Neuronal stem cell (in vitro differentiated cells): ENCODE measurements at regions not wholly inside any gene's neighbourhood (a gene's known extent, or its start where the extent isn't known, plus 50 kb on each side); places are given as distances from the start of the nearest gene placed in this dataset.

ENCODE experiments used
- DNase-seq: peaks from one replicate; pipeline ENCODE4 v3.0.0-alpha.2; 2013; ENCODE audit warnings: low spot score
- H2AFZ ChIP-seq: one replicate; pipeline ENCODE4 v1.6.1; 2013; ENCODE audit warnings: mild to moderate bottlenecking, low read length, inconsistent platforms
- H2AK5ac ChIP-seq: 2 replicates; pipeline ENCODE4 v1.6.1; 2013; ENCODE audit warnings: low read depth, mild to moderate bottlenecking, inconsistent platforms, low read length, moderate library complexity, mixed read lengths
- H2BK120ac ChIP-seq: 2 replicates; pipeline ENCODE4 v1.6.1; 2013; ENCODE audit warnings: low read depth, mild to moderate bottlenecking, inconsistent platforms, low read length, moderate library complexity, mixed read lengths
- H2BK12ac ChIP-seq: one replicate; pipeline ENCODE4 v1.6.1; 2013; ENCODE audit warnings: low read length, inconsistent platforms
- H2BK15ac ChIP-seq: 2 replicates; pipeline ENCODE4 v1.6.1; 2013; ENCODE audit warnings: mild to moderate bottlenecking, low read length, inconsistent platforms, mixed read lengths
- H2BK5ac ChIP-seq: one replicate; pipeline ENCODE4 v1.6.1; 2013; ENCODE audit warnings: inconsistent platforms, mild to moderate bottlenecking, low read length, moderate library complexity
- H3K14ac ChIP-seq: one replicate; pipeline ENCODE4 v1.6.1; 2013; ENCODE audit warnings: low read length, inconsistent platforms
- H3K18ac ChIP-seq: 2 replicates; pipeline ENCODE4 v1.6.1; 2013; ENCODE audit warnings: low read length, inconsistent platforms
- H3K23ac ChIP-seq: 2 replicates; pipeline ENCODE4 v1.6.1; 2013; ENCODE audit warnings: low read depth, mild to moderate bottlenecking, mixed read lengths, low read length, inconsistent platforms; ENCODE audit not compliant: poor library complexity
- H3K27ac ChIP-seq: replicated peaks from 3 replicates; pipeline ENCODE4 v1.5.1; 2013; ENCODE audit warnings: low read length, inconsistent platforms
- H3K27me3 ChIP-seq, 3 experiments: 2 replicates each; pipeline ENCODE4 v1.6.1; 2013; ENCODE audit warnings: low read length in 3 of 3, mild to moderate bottlenecking in 2 of 3, inconsistent platforms in 1 of 3, low read depth in 1 of 3, mixed read lengths in 1 of 3, moderate library complexity in 1 of 3; ENCODE audit not compliant: control insufficient read depth in 3 of 3, insufficient read depth in 3 of 3
- H3K36me3 ChIP-seq, 2 donors: replicated peaks in 1 of 2; 2 replicates each; pipeline ENCODE4 v1.6.1; 2013; ENCODE audit warnings: low read length in 2 of 2; ENCODE audit not compliant: control insufficient read depth in 2 of 2, insufficient read depth in 2 of 2
- H3K4ac ChIP-seq: 2 replicates; pipeline ENCODE4 v1.6.1; 2013; ENCODE audit warnings: inconsistent platforms, mild to moderate bottlenecking, low read length, moderate library complexity
- H3K4me1 ChIP-seq, 2 donors: 1 replicate in 1 of 2; 2 replicates in 1 of 2; pipeline ENCODE4 v1.6.1; 2013; ENCODE audit warnings: low read length in 2 of 2, low read depth in 1 of 2; ENCODE audit not compliant: control insufficient read depth in 2 of 2, insufficient read depth in 1 of 2
- H3K4me2 ChIP-seq: one replicate; pipeline ENCODE4 v1.6.1; 2013; ENCODE audit warnings: mild to moderate bottlenecking, low read length, inconsistent platforms; ENCODE audit not compliant: insufficient read depth, poor library complexity, severe bottlenecking
- H3K4me3 ChIP-seq, 2 donors: 2 replicates each; pipeline ENCODE4 v1.5.1; 2013; ENCODE audit warnings: low read length in 2 of 2, mild to moderate bottlenecking in 2 of 2, inconsistent platforms in 1 of 2, moderate library complexity in 1 of 2
- H3K79me1 ChIP-seq: one replicate; pipeline ENCODE4 v1.6.1; 2013; ENCODE audit warnings: low read depth, mild to moderate bottlenecking, inconsistent platforms, low read length, moderate library complexity
- H3K9ac ChIP-seq: one replicate; pipeline ENCODE4 v1.6.1; 2013; ENCODE audit warnings: mild to moderate bottlenecking, low read depth, low read length, inconsistent platforms; ENCODE audit not compliant: poor library complexity
- H3K9me3 ChIP-seq, 2 donors: replicated peaks in 1 of 2; 2 replicates each; pipeline versions ENCODE3 to v1.6.1; 2013; ENCODE audit warnings: low read length in 2 of 2, mild to moderate bottlenecking in 2 of 2, inconsistent platforms in 1 of 2, low read depth in 1 of 2, mixed read lengths in 1 of 2, moderate library complexity in 1 of 2; ENCODE audit not compliant: control insufficient read depth in 2 of 2, insufficient read depth in 1 of 2
- H4K8ac ChIP-seq: one replicate; pipeline ENCODE4 v1.6.1; 2013; ENCODE audit warnings: low read depth, mild to moderate bottlenecking, inconsistent platforms, low read length, moderate library complexity
- H4K91ac ChIP-seq: one replicate; pipeline ENCODE4 v1.6.1; 2013; ENCODE audit warnings: low read length, low read depth, mild to moderate bottlenecking, inconsistent platforms; ENCODE audit not compliant: poor library complexity
- WGBS, 2 donors: extraction: QIAGEN DNeasy Blood & Tissue Kit; methylation state at CpG; one replicate each; pipeline ENCODE4 v1.1.7; 2013; ENCODE audit warnings: missing lambda C conversion rate in 2 of 2, mixed read lengths in 1 of 2; ENCODE audit not compliant: insufficient read length in 2 of 2, insufficient replicate concordance in 1 of 2; ENCODE audit errors: extremely low coverage in 2 of 2; 5-methylcytosine and 5-hydroxymethylcytosine counted together

GRCh38 chr2:238774071-238774470 is 73.8 kb upstream of the TWIST2 start:
- no peak overlapping the region for H3K9ac ChIP-seq
- no peak overlapping the region for H3K23ac ChIP-seq
- no peak overlapping the region for H3K18ac ChIP-seq
- H3K27me3 ChIP-seq = peaks cover 0 to 2% (median 0%) of the 10 kb centered on the region in 3 experiments
- H3K79me1 ChIP-seq = no peaks in the 10 kb centered on the region
- H3K36me3 ChIP-seq = no peaks in the 10 kb centered on the region
- H2BK5ac ChIP-seq = no peak overlapping the region
- no peak overlapping the region for H3K4me2 ChIP-seq
- H2AK5ac ChIP-seq = no peak overlapping the region
- H3K14ac ChIP-seq = no peak overlapping the region
- no peak overlapping the region for H3K27ac ChIP-seq
- H3K4ac ChIP-seq = no peak overlapping the region
- H3K4me1 ChIP-seq = peaks cover 0 to 5% of the 10 kb centered on the region in 2 donors
- WGBS, 2 donors = no CpG with 5 or more reads among the region's 7 CpGs
- H2BK15ac ChIP-seq = no peak overlapping the region
- H4K8ac ChIP-seq = no peak overlapping the region
- no peaks in the 10 kb centered on the region for H3K9me3 ChIP-seq
- H2BK120ac ChIP-seq = no peak overlapping the region
- no peak for DNase-seq
- no peak overlapping the region for H2AFZ ChIP-seq
- H2BK12ac ChIP-seq = no peak overlapping the region
- no peak overlapping the region for H3K4me3 ChIP-seq
- H4K91ac ChIP-seq = no peak overlapping the region

DNA sequence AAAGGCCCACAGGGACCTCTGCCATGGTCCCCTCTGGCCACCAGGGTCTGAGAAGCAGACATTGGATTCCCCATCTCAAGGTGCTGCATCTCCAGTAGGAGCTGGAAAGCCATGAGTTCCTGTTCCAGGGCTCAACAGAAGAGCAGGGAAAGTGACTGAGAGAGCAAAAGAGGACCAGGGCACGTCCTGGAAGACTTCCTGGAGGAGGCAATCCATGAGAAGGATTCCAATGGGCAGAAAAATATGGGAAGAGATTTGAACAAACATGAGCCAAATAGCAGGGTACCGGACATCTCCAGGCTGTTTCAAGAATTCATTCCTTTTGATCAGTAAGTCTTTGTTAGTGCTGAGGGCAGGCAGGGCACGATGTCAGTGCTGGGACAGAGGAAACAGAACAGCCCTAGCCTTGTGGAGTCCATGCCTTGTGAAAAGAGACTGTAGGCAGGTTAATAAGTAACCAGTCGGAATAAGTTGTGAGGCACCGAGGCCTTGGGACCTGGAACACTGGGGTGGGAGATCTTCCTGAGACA is 72.8 kb upstream of the TWIST2 start:
- Histone ChIP-seq H3K9me3 (no peaks in the 10 kb centered on the region), H3K18ac (no peak overlapping the region), H2BK120ac (no peak overlapping the region), H2BK5ac (no peak overlapping the region), H2BK12ac (no peak overlapping the region), H2BK15ac (no peak overlapping the region), H3K9ac (no peak overlapping the region), H4K8ac (no peak overlapping the region), H3K36me3 (no peaks in the 10 kb centered on the region), H3K27ac (no peak overlapping the region), H3K4me2 (no peak overlapping the region), H3K4me3 (no peak overlapping the region), H3K79me1 (no peaks in the 10 kb centered on the region), H3K14ac (no peak overlapping the region), H3K27me3 (peaks cover 0 to 2% (median 0%) of the 10 kb centered on the region in 3 experiments), H3K4me1 (peaks cover 0 to 5% of the 10 kb centered on the region in 2 donors), H4K91ac (no peak overlapping the region), H3K4ac (no peak overlapping the region), H2AK5ac (no peak overlapping the region), H3K23ac (no peak overlapping the region), H2AFZ (no peak overlapping the region)
- WGBS, 2 donors = no CpG with 5 or more reads among the region's 5 CpGs
- no peak for DNase-seq

DNA sequence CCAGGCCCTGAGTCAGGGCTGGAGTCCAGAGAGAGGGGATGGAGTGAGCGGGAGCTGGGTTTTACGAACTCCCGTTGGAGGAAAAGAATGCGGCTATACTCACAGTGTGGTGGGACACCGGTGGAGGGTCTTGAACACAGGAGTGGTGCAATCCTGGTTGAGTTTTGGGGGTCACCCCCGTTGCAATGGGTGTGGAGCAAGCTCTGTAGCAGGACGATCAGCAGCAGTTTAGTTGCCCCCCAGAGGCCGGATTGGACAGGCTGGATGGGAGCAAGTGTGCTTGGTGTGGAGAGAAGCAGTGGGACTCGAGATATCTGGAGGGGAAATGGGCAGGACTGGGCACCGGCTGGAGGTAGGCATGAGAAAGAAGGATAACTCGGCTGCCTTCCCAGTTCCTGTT is 72.3 kb upstream of the TWIST2 start:
- Histone ChIP-seq H2AK5ac (no peak overlapping the region), H3K18ac (no peak overlapping the region), H3K4ac (no peak overlapping the region), H3K4me2 (no peak overlapping the region), H3K36me3 (no peaks in the 10 kb centered on the region), H2BK120ac (no peak overlapping the region), H2AFZ (no peak overlapping the region), H3K9me3 (no peaks in the 10 kb centered on the region), H2BK15ac (no peak overlapping the region), H4K91ac (no peak overlapping the region), H4K8ac (no peak overlapping the region), H3K9ac (peak overlapping the region; percentile 4), H3K4me3 (no peak overlapping the region), H3K27me3 (peaks cover 0 to 2% (median 0%) of the 10 kb centered on the region in 3 experiments), H2BK12ac (no peak overlapping the region), H3K23ac (no peak overlapping the region), H3K27ac (no peak overlapping the region), H3K4me1 (peaks cover 0 to 5% of the 10 kb centered on the region in 2 donors), H3K79me1 (no peaks in the 10 kb centered on the region), H2BK5ac (no peak overlapping the region), H3K14ac (no peak overlapping the region)
- no peak for DNase-seq
- no CpG with 5 or more reads among the region's 11 CpGs for WGBS, 2 donors

DNA sequence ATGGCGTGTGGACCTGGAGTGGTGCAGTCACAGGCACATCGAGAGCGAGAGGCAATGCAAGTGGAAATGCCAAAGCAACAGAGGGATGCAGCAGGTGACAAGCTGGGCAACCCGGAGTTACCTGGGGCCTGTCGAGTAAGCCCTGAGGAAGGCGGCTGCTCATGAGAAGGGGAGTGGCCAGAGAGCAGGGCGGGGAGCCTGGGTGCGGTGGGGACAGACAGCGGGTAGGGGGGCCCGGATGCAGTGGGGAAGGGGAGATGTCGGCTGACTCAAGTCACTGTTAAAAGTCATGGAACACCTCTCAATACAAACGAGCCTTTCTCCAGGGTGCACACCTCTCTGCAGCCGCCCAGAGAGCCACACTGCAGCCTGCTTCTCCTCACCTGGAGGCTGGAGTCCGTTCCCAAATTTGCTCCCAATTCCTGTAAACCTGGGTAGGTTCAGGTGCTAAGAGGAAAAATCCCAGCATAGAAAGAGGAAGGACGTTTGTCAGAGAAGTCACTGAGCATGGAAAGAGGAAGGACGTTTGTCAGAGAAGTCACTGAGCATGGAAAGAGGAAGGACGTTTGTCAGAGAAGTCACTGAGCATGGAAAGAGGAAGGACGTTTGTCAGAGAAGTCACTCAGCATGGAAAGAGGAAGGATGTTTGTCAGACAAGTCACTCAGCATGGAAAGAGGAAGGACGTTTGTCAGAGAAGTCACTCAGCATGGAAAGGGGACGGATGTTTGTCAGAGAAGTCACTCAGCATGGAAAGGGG is 71.7 kb upstream of the TWIST2 start:
- no peak overlapping the region for H4K91ac ChIP-seq
- no peaks in the 10 kb centered on the region for H3K79me1 ChIP-seq
- no peak overlapping the region for H4K8ac ChIP-seq

More for the DNA sequence above, 71.7 kb upstream of the TWIST2 start:
- no peak overlapping the region for H3K14ac ChIP-seq
- no peaks in the 10 kb centered on the region for H3K36me3 ChIP-seq
- H3K4ac ChIP-seq = no peak overlapping the region
- H3K27ac ChIP-seq = no peak overlapping the region
- H3K4me3 ChIP-seq = no peak overlapping the region
- WGBS, 2 donors = no CpG with 5 or more reads among the region's 20 CpGs
- no peak overlapping the region for H2BK15ac ChIP-seq
- H2BK12ac ChIP-seq = no peak overlapping the region
- peaks cover 0 to 5% of the 10 kb centered on the region in 2 donors for H3K4me1 ChIP-seq
- no peak overlapping the region for H3K18ac ChIP-seq
- H3K9me3 ChIP-seq = no peaks in the 10 kb centered on the region
- H2AFZ ChIP-seq = no peak overlapping the region
- H2BK120ac ChIP-seq = no peak overlapping the region
- H3K4me2 ChIP-seq = no peak overlapping the region
- H2AK5ac ChIP-seq = no peak overlapping the region
- H3K23ac ChIP-seq = no peak overlapping the region
- no peak overlapping the region for H3K9ac ChIP-seq
- DNase-seq = no peak
- H2BK5ac ChIP-seq = no peak overlapping the region
- H3K27me3 ChIP-seq = peaks cover 0 to 2% (median 0%) of the 10 kb centered on the region in 3 experiments
